ENCODE measurements at regions not wholly inside any gene's neighbourhood (a gene's known extent, or its start where the extent isn't known, plus 50 kb on each side); places are given as distances from the start of the nearest gene placed in this dataset.

DNA sequence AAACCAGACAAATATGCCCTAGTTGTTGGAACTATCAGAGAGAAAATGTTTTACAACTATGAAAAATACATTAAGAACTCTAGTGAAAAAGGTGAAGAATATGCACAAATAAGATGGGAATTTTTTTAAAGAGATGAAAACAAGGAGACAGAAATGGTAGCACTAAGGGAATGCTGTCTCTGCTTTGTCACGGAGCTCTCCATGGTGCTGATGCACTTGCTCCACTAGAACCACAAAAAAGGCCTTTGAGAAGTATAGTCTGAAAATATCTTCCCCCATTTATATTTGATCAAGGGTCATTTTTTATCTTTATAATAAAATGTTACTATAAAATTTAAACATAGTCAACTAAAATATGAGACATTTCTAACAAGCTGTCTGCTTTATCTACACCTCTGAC lies 1655.5 kb upstream of the AGA start:
- Histone ChIP-seq H2BK5ac (ENCODE audit: low read depth, low read length, poor library complexity) (no peak overlapping the region), H4K91ac (ENCODE audit: low read depth, low read length) (no peak overlapping the region), H4K8ac (ENCODE audit: low read depth, low read length) (no peak overlapping the region), H3K4me3 (ENCODE audit: low read depth, low read length) (no peak overlapping the region), H2BK120ac (ENCODE audit: insufficient read depth, low read length, poor library complexity) (no peak overlapping the region), H3K4ac (ENCODE audit: low read depth, low read length) (no peak overlapping the region), H2BK12ac (ENCODE audit: low read length) (no peak overlapping the region), H3K9me3 (ENCODE audit: insufficient read depth, low read depth, low read length) (no peaks in the 10 kb centered on the region), H4K12ac (ENCODE audit: low read depth, low read length) (no peak overlapping the region), H3K27ac (ENCODE audit: low read depth, low read length) (no peak overlapping the region), H3K14ac (ENCODE audit: low read length) (no peak overlapping the region), H3K27me3 (ENCODE audit: insufficient read depth, low read length) (no peaks in the 10 kb centered on the region), H3K79me2 (ENCODE audit: control insufficient read depth, insufficient read depth, low read length, poor library complexity) (no peaks in the 10 kb centered on the region), H3K23ac (ENCODE audit: low read length) (no peak overlapping the region), H3K4me1 (ENCODE audit: control insufficient read depth in 1 of 2, insufficient read depth in 2 of 2, low read length in 2 of 2) (no peaks in the 10 kb centered on the region), H2AFZ (ENCODE audit: insufficient read depth, low read length, poor library complexity) (no peak overlapping the region), H3K18ac (ENCODE audit: low read length) (no peak overlapping the region), H2AK5ac (ENCODE audit: low read length) (no peak overlapping the region), H3K4me2 (ENCODE audit: low read length) (no peak overlapping the region), H3K36me3 (ENCODE audit: control insufficient read depth in 1 of 2, insufficient read depth in 2 of 2, low read length in 2 of 2) (no peaks in the 10 kb centered on the region), H3K79me1 (ENCODE audit: low read length) (no peaks in the 10 kb centered on the region), H3K9ac (ENCODE audit: low read length) (no peak overlapping the region)
- peak in 1 of 2 donors; percentile 43 for DNase-seq
- WGBS (ENCODE audit: extremely low coverage, insufficient coverage, insufficient read length), result no CpG with 5 or more reads among the region's 1 CpG

DNA sequence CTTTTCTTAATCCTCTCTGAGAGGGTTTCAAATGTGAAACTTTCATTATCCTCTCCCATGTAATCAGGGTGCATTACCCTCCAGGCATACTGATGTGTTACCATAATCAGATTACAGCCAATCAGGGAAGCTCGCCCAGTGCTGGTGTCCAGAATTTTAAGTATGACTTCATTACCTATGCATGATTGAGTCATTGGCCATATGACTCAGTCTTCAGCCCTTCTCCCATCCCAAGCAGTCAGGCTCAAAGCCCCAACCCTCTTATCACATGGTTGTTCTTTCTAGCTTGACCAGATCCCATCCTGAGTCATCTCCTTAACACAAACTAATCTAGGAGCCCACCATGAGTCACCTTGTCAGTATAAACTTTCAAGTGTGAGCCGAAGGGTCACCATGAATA lies 1668.1 kb upstream of the AGA start:
- H3K4me3 ChIP-seq (ENCODE audit: low read depth, low read length), result no peak overlapping the region
- H3K27ac ChIP-seq (ENCODE audit: low read depth, low read length), result no peak overlapping the region
- no peaks in the 10 kb centered on the region for H3K79me2 ChIP-seq (ENCODE audit: control insufficient read depth, insufficient read depth, low read length, poor library complexity)
- no peaks in the 10 kb centered on the region for H3K4me1 ChIP-seq (ENCODE audit: control insufficient read depth in 1 of 2, insufficient read depth in 2 of 2, low read length in 2 of 2)
- H2BK120ac ChIP-seq (ENCODE audit: insufficient read depth, low read length, poor library complexity), result no peak overlapping the region
- H3K4me2 ChIP-seq (ENCODE audit: low read length), result no peak overlapping the region
- no peaks in the 10 kb centered on the region for H3K79me1 ChIP-seq (ENCODE audit: low read length)
- H3K18ac ChIP-seq (ENCODE audit: low read length), result no peak overlapping the region
- H4K8ac ChIP-seq (ENCODE audit: low read depth, low read length), result no peak overlapping the region
- H3K9me3 ChIP-seq (ENCODE audit: insufficient read depth, low read depth, low read length), result no peaks in the 10 kb centered on the region
- no peak overlapping the region for H3K9ac ChIP-seq (ENCODE audit: low read length)
- H2AK5ac ChIP-seq (ENCODE audit: low read length), result no peak overlapping the region
- no peak overlapping the region for H2BK5ac ChIP-seq (ENCODE audit: low read depth, low read length, poor library complexity)
- DNase-seq, result peak; percentile 44 to 58
- H3K27me3 ChIP-seq (ENCODE audit: insufficient read depth, low read length), result no peaks in the 10 kb centered on the region
- no peaks in the 10 kb centered on the region for H3K36me3 ChIP-seq (ENCODE audit: control insufficient read depth in 1 of 2, insufficient read depth in 2 of 2, low read length in 2 of 2)
- no peak overlapping the region for H3K23ac ChIP-seq (ENCODE audit: low read length)
- no peak overlapping the region for H3K14ac ChIP-seq (ENCODE audit: low read length)
- no peak overlapping the region for H3K4ac ChIP-seq (ENCODE audit: low read depth, low read length)
- H2BK12ac ChIP-seq (ENCODE audit: low read length), result no peak overlapping the region
- H4K91ac ChIP-seq (ENCODE audit: low read depth, low read length), result no peak overlapping the region
- no CpG with 5 or more reads among the region's 2 CpGs for WGBS (ENCODE audit: extremely low coverage, insufficient coverage, insufficient read length)
- H2AFZ ChIP-seq (ENCODE audit: insufficient read depth, low read length, poor library complexity), result no peak overlapping the region
- no peak overlapping the region for H4K12ac ChIP-seq (ENCODE audit: low read depth, low read length)

DNA sequence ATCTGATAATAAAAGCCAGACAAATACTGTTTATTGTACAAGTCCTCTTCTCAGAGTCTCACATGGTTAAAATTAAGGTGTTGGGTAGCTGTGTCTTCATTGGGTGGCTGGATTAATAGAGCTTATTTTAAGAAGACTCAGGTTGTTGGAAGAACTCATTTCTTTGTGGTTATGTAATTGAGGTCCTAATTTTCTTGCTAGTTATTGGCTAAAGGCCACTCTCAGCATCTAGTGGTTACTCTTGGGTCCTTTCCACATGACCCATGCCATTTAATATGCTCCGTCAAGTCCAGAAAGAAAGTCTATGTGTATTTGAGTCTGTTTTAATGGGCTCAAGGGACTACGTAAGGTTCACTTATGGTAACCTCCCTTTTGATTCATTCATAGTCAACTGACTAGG lies 1668.6 kb upstream of the AGA start:
- Histone ChIP-seq H3K4ac (ENCODE audit: low read depth, low read length) (no peak overlapping the region), H4K8ac (ENCODE audit: low read depth, low read length) (no peak overlapping the region), H3K79me1 (ENCODE audit: low read length) (no peaks in the 10 kb centered on the region), H3K18ac (ENCODE audit: low read length) (no peak overlapping the region), H3K14ac (ENCODE audit: low read length) (no peak overlapping the region), H2BK5ac (ENCODE audit: low read depth, low read length, poor library complexity) (no peak overlapping the region), H3K4me1 (ENCODE audit: control insufficient read depth in 1 of 2, insufficient read depth in 2 of 2, low read length in 2 of 2) (no peaks in the 10 kb centered on the region), H2BK12ac (ENCODE audit: low read length) (no peak overlapping the region), H3K36me3 (ENCODE audit: control insufficient read depth in 1 of 2, insufficient read depth in 2 of 2, low read length in 2 of 2) (no peaks in the 10 kb centered on the region), H3K9me3 (ENCODE audit: insufficient read depth, low read depth, low read length) (no peaks in the 10 kb centered on the region), H2AK5ac (ENCODE audit: low read length) (no peak overlapping the region), H3K23ac (ENCODE audit: low read length) (no peak overlapping the region), H2AFZ (ENCODE audit: insufficient read depth, low read length, poor library complexity) (no peak overlapping the region), H3K4me2 (ENCODE audit: low read length) (no peak overlapping the region), H4K12ac (ENCODE audit: low read depth, low read length) (no peak overlapping the region), H4K91ac (ENCODE audit: low read depth, low read length) (no peak overlapping the region), H3K4me3 (ENCODE audit: low read depth, low read length) (no peak overlapping the region), H3K27ac (ENCODE audit: low read depth, low read length) (no peak overlapping the region), H3K27me3 (ENCODE audit: insufficient read depth, low read length) (no peaks in the 10 kb centered on the region), H2BK120ac (ENCODE audit: insufficient read depth, low read length, poor library complexity) (no peak overlapping the region), H3K9ac (ENCODE audit: low read length) (no peak overlapping the region), H3K79me2 (ENCODE audit: control insufficient read depth, insufficient read depth, low read length, poor library complexity) (no peaks in the 10 kb centered on the region)
- no CpG with 5 or more reads among the region's 2 CpGs for WGBS (ENCODE audit: extremely low coverage, insufficient coverage, insufficient read length)
- DNase-seq, result no peak

DNA sequence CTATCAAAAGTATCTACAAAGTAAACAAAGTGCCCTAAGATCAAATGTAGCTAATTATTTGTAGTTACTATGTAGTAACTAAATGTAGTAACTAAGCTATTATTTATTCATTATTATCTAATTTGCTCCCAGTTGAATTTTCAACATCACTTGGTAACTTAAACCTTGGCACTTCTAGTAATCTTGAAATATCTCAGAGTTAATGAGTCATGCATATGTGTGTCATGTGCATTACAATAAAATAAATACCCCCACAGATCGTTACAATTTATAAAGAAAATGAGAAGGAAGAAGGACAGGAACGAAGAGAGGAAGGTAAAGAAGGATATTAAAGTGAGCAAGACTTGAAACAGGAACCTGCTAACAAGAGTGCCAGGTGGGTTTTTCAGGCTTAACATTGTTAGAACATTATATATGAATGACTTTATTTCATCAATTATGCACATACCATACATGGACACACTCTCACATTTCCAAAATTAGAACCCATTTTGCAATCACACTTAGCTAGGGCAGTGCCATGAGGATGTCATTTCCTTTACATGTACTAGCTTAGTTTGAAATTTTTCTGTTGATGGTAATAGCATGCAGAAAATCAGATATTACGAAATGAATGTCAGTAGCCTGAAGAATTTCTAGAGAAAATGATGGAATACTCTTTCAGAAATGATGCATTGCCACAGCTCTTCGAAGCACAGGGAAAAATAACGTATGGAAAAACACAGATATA lies 1670.4 kb upstream of the AGA start:
- Histone ChIP-seq H3K4me1 (ENCODE audit: control insufficient read depth in 1 of 2, insufficient read depth in 2 of 2, low read length in 2 of 2) (no peaks in the 10 kb centered on the region), H3K9ac (ENCODE audit: low read length) (no peak overlapping the region), H3K4ac (ENCODE audit: low read depth, low read length) (no peak overlapping the region), H3K79me1 (ENCODE audit: low read length) (no peaks in the 10 kb centered on the region), H4K12ac (ENCODE audit: low read depth, low read length) (no peak overlapping the region), H3K36me3 (ENCODE audit: control insufficient read depth in 1 of 2, insufficient read depth in 2 of 2, low read length in 2 of 2) (no peaks in the 10 kb centered on the region), H3K18ac (ENCODE audit: low read length) (no peak overlapping the region), H4K91ac (ENCODE audit: low read depth, low read length) (no peak overlapping the region), H3K27ac (ENCODE audit: low read depth, low read length) (no peak overlapping the region), H3K4me2 (ENCODE audit: low read length) (no peak overlapping the region), H3K27me3 (ENCODE audit: insufficient read depth, low read length) (no peaks in the 10 kb centered on the region), H2AFZ (ENCODE audit: insufficient read depth, low read length, poor library complexity) (no peak overlapping the region), H2BK5ac (ENCODE audit: low read depth, low read length, poor library complexity) (no peak overlapping the region), H3K79me2 (ENCODE audit: control insufficient read depth, insufficient read depth, low read length, poor library complexity) (no peaks in the 10 kb centered on the region), H2BK12ac (ENCODE audit: low read length) (no peak overlapping the region), H3K14ac (ENCODE audit: low read length) (no peak overlapping the region), H4K8ac (ENCODE audit: low read depth, low read length) (no peak overlapping the region), H3K23ac (ENCODE audit: low read length) (no peak overlapping the region), H3K4me3 (ENCODE audit: low read depth, low read length) (no peak overlapping the region), H3K9me3 (ENCODE audit: insufficient read depth, low read depth, low read length) (no peaks in the 10 kb centered on the region), H2AK5ac (ENCODE audit: low read length) (no peak overlapping the region), H2BK120ac (ENCODE audit: insufficient read depth, low read length, poor library complexity) (no peak overlapping the region)
- DNase-seq, result peak in 1 of 2 donors; percentile 9
- WGBS (ENCODE audit: extremely low coverage, insufficient coverage, insufficient read length), result no CpG with 5 or more reads among the region's 5 CpGs
